HG02623 (cell line): ENCODE measurements at regions not wholly inside any gene's neighbourhood (a gene's known extent, or its start where the extent isn't known, plus 50 kb on each side); places are given as distances from the start of the nearest gene placed in this dataset.

Experiments used
- ATAC-seq: cut with Tn5 transposase; IDR thresholded peaks from one replicate; pipeline ENCODE4 v1.9.1; 2021; ENCODE audit warnings: moderate library complexity; ENCODE audit not compliant: unreplicated experiment

- no peak for ATAC-seq
These were observed 238.6 kb upstream of the TMC3 start for GRCh38 chr15:81612631-81613030.

DNA sequence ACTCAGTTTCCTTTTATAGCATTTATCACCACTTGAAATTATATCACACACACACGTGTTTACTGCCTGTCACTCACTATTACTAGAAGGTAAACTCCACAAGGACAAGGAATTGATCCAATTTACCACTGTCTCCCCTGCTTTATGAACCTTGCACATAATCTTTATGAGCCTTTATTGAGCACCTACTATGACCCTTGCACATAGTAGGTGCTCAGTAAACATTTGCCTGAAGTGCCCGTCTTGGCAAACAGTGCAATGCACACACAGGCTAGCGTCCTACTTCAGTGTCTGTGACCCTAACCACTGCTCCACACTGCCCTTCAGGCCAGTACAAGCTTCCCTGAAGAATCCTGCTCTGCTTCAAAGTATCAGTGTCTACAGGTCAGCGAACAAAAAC is 237.7 kb upstream of the TMC3 start:
- no peak for ATAC-seq

DNA sequence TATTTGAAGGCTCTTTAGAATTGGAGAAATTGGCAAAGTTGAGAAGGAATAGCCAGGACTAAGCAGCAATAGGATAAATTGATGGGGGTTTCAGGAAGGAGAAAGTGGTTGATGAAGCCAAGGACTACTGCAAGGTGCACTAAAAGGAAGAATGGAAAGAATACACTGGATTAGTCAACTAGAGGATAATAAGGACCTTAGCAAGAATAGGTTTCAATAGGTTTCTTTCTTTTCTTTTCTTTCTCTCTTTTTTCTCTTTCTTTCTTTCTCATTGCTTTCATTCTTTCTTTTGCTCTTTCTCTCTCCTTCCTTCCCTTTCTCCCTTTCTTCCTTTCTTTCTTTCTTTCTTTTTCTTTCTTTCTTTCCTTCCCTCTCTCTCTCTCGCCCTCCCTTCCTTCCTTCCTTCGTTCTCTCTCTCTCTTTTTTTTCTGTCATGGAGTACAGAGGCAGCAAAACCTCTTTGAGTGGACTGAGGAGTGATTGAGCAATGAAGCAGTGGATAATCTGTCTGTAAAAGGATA is 234.4 kb upstream of the TMC3 start:
- ATAC-seq: no peak

- ATAC-seq: no peak
These were observed 230.7 kb upstream of the TMC3 start for GRCh38 chr15:81604713-81605112.

- ATAC-seq: no peak
These were observed 222.3 kb upstream of the TMC3 start for GRCh38 chr15:81596159-81596865.

DNA sequence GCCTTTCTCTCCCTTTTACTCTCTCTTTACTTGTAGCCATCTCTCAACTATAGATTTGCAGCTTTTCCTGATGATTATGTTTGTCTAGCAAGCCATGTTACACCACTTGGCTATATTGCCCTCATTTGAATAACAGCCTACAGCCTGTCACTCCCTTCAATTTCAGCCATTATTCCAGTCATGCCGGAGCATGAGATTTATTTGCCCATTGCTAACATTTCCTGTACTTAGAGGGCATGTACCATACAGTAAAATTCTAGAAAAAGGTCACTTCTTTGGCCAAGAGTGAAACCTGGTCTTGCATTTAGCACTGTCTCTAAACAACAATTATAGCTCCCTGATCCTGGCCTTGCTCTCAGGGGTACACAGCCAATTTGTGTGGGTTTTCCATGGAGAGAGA is 221.7 kb upstream of the TMC3 start:
- no peak for ATAC-seq

GRCh38 chr15:81589671-81590070 is 215.7 kb upstream of the TMC3 start:
- ATAC-seq: no peak

GRCh38 chr15:81575436-81576123 is 201.6 kb upstream of the TMC3 start:
- ATAC-seq: no peak

- no peak for ATAC-seq
These were observed 199.2 kb upstream of the TMC3 start for GRCh38 chr15:81573098-81573746.

- ATAC-seq: no peak
These were observed 198.2 kb upstream of the TMC3 start for GRCh38 chr15:81572190-81572589.

- no peak for ATAC-seq
These were observed 195.5 kb upstream of the TMC3 start for GRCh38 chr15:81569286-81570080.

- no peak for ATAC-seq
These were observed 193.9 kb upstream of the TMC3 start for GRCh38 chr15:81567924-81568323.

DNA sequence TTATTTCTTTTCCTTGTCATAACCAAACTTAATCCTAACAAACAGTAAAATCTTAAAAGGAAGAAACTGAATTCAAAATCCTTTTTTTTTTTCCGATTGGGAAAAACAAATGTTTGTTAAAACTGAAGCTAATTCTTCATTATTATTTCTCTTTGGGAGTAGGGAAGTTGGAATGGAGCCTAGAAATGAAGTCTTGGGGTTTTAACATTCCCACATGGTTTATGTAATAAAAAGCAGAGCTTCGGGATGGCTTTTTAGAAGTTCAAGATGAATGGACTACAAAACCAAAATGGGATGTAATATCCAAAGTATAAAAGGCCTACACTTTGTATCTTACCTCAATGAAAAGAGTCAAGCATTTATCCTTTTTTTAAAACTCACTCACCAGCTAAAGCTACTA is 189.0 kb upstream of the TMC3 start:
- ATAC-seq: no peak

DNA sequence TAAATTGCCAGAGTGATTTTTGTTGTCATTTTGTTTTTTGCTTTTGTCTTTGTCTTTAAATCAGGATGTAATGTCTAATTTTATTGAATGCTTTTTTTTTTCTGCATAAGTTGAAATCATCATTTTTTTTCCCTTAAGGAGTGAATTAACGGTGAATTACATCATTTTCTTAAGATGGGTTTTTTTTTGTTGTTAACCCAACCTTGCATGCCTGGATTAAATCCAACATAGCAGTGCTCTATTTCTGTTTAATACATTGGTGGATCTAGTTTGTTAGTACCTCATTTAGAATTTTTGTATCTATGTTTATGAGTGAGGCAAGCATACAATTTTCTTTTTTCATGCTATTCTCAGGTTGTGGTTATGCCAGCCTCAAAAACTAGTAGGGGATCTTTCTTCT is 186.4 kb upstream of the TMC3 start:
- ATAC-seq: no peak

GRCh38 chr15:81558056-81558455 is 184.0 kb upstream of the TMC3 start:
- ATAC-seq: no peak

DNA sequence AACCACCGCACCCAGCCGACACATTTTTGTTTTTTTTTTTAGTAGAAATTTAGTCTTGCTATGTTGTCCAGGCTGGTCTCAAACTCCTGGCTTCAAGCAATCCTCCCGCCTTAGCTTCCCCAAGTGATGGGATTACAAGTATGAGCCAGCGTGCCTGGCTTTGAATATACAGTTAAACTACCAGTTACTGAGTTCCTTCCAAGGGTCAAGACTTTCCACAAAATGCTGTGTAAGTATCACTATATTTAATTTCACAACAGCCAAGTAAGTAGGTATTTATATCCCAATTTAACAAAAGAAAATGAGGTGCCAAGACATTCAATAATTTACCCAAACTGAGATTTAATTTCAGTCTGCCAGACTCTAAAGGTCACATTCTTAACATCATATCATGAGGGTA is 181.3 kb upstream of the TMC3 start:
- no peak for ATAC-seq

DNA sequence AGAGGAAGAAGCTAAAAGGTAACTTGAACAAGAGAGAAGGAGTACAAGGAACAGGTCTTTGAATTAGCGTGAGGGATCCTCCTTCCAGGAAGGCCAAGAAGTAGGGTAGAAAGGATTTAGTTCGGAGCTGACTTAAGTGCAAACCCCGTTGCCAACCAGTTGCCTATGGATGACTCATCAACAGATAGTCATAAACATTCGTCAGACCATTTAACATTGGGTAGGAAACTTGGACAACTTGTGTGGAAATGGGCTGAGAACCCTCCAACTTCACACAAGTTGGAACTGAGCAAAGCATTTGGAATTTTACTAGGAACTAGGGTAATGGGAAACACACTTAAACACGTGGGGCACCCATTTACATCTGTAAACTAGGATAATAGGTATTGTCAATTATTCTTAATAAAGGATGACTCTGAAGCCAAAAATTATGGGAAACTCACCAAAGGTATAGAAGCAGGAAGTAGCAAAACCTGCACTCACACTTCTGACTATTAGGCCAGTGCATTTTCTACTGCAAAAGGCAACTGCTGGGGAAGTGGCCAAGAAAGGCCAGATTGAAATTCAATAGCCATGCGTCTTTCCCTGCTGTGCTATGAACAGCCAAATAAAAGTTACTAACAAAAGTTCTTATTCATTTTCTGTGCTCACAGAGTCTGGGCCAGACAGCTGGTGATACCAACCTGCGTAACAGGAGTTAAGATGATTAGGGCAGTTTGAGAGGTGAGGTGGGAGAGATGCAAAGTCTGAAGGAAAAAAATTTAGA is 174.5 kb upstream of the TMC3 start:
- no peak for ATAC-seq

- no peak for ATAC-seq
These were observed 173.6 kb upstream of the TMC3 start for GRCh38 chr15:81547521-81548132.

GRCh38 chr15:81544385-81544784 is 170.4 kb upstream of the TMC3 start:
- ATAC-seq: no peak

GRCh38 chr15:81540909-81541308 is 166.9 kb upstream of the TMC3 start:
- no peak for ATAC-seq
